OCI-LY7 (cell line): ENCODE measurements at regions not wholly inside any gene's neighbourhood (a gene's known extent, or its start where the extent isn't known, plus 50 kb on each side); places are given as distances from the start of the nearest gene placed in this dataset.

Experiments used
- BruUV-seq: library from RNA; stranded (reverse); fragments of 400-500 nt; replicated peaks from 2 replicates; lab custom pipeline; 2021; lab: Mats Ljungman, UMichigan
- CTCF ChIA-PET: fragments of 300-600 bp; sonication (Branson Sonifier 250); formaldehyde crosslinking; loops from one replicate; lab custom pipeline; 2022; ENCODE audit warnings: antibody characterized with exemption; ENCODE audit not compliant: unreplicated experiment; lab: Charles Lee
- POLR2A ChIA-PET: fragments of 300-600 bp; sonication (Branson Sonifier 250); formaldehyde crosslinking; loops from one replicate; lab custom pipeline; 2022; ENCODE audit warnings: antibody characterized with exemption; lab: Charles Lee
- DNase-seq: peaks from one replicate; pipeline ENCODE4 v3.0.0-alpha.2; 2015; ENCODE audit warnings: low spot score
- H2AFZ ChIP-seq: fragments of 200-600 bp; sonication (generic), shearing (Covaris generic); 2 replicates; pipeline ENCODE4 v1.6.1; 2014; ENCODE audit warnings: mild to moderate bottlenecking, antibody characterized with exemption, low read length, moderate library complexity
- H3K27ac ChIP-seq: fragments of 200-600 bp; sonication (generic); 2 replicates; pipeline ENCODE4 v1.5.1; 2014; ENCODE audit warnings: mixed run types, low read depth, mild to moderate bottlenecking, moderate library complexity, low read length, inconsistent platforms; ENCODE audit not compliant: poor library complexity, severe bottlenecking
- H3K36me3 ChIP-seq: fragments of 200-600 bp; sonication (generic); 2 replicates; pipeline ENCODE4 v1.6.1; 2014; ENCODE audit warnings: mild to moderate bottlenecking, antibody characterized with exemption, low read length, moderate library complexity, mixed read lengths; ENCODE audit not compliant: insufficient read depth
- H3K4me1 ChIP-seq: fragments of 200-600 bp; sonication (generic); 2 replicates; pipeline ENCODE4 v1.5.1; 2014; ENCODE audit warnings: mild to moderate bottlenecking, low read length; ENCODE audit not compliant: insufficient read depth, poor library complexity, severe bottlenecking
- H3K4me2 ChIP-seq: fragments of 200-600 bp; sonication (generic); 2 replicates; pipeline ENCODE4 v1.6.1; 2014; ENCODE audit warnings: mild to moderate bottlenecking, low read length
- H3K4me3 ChIP-seq: fragments of 200-600 bp; sonication (generic); 2 replicates; pipeline ENCODE4 v1.5.1; 2014; ENCODE audit warnings: mild to moderate bottlenecking, low read depth, low read length; ENCODE audit not compliant: poor library complexity, severe bottlenecking
- H3K79me2 ChIP-seq: fragments of 200-600 bp; sonication (generic); 2 replicates; pipeline ENCODE4 v1.6.1; 2016; ENCODE audit warnings: low read depth, mild to moderate bottlenecking, low read length, moderate library complexity, mixed read lengths; ENCODE audit not compliant: insufficient read depth
- H3K9me2 ChIP-seq: fragments of 200-600 bp; sonication (generic); 2 replicates; pipeline ENCODE4 v1.6.1; 2016; ENCODE audit warnings: mild to moderate bottlenecking, low read length, mixed read lengths; ENCODE audit not compliant: insufficient read depth
- H3K9me3 ChIP-seq: fragments of 200-600 bp; sonication (generic); 2 replicates; pipeline ENCODE4 v1.6.1; 2014; ENCODE audit warnings: mild to moderate bottlenecking, mixed run types, low read length, mixed read lengths
- H4K20me1 ChIP-seq: fragments of 200-600 bp; sonication (generic); 2 replicates; pipeline ENCODE4 v1.6.1; 2014; ENCODE audit warnings: mild to moderate bottlenecking, antibody characterized with exemption, low read length, moderate library complexity, mixed read lengths; ENCODE audit not compliant: insufficient read depth
- CTCF ChIP-seq: fragments of 200-600 bp; sonication (generic); conservative IDR thresholded peaks from 2 replicates; pipeline ENCODE4 v1.5.1; 2014; ENCODE audit warnings: mild to moderate bottlenecking, antibody characterized with exemption, low read length, moderate library complexity, mixed read lengths
- EZH2phosphoT487 ChIP-seq: fragments of 200-600 bp; sonication (generic); IDR thresholded peaks from 2 replicates; pipeline ENCODE4 v1.6.1; 2018; ENCODE audit warnings: low read depth, borderline replicate concordance, mild to moderate bottlenecking, mixed run types, antibody characterized with exemption, low read length, moderate library complexity, mixed read lengths
- intact Hi-C: fragments of 100-400 bp; cut with micrococcal nuclease; formaldehyde crosslinking; loops from one replicate; pipeline ENCODE4 v1.10.0; 2022; ENCODE audit not compliant: unreplicated experiment

DNA sequence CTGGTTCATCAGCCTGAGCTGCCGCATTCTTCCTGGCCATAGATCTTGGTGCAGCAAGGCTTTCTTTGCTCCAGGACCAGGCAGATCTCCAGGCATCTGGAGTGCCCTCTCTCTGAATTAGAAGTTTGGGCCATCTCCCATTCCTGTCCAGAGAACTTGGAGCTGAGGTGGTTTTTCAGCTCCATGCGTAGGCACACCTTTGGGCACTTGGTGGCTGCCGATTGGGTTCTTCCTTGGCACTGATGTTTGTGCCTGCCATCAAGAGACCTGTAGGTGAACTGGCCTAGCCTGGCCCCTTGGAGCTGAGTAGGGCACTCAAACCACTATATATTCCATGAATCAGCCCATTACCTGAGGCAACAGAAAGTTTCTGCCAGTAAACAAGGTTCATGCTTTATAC, 206.0 kb upstream of the PCDH17 start:
- Histone ChIP-seq H3K4me1 (no peaks in the 10 kb centered on the region), H3K36me3 (no peaks in the 10 kb centered on the region), H3K9me2 (no peaks in the 10 kb centered on the region), H3K4me3 (no peak overlapping the region), H3K79me2 (no peaks in the 10 kb centered on the region), H3K4me2 (no peak overlapping the region), H2AFZ (no peak overlapping the region), H3K9me3 (0 out of 2 replicates have a peak, but pooled peaks cover 6% of the 10 kb centered on the region), H4K20me1 (no peaks in the 10 kb centered on the region), H3K27ac (no peak overlapping the region)
- intact Hi-C loops: no loop called here
- CTCF ChIA-PET: no interaction called here
- POLR2A ChIA-PET: no interaction called here
- no peak for DNase-seq
- TF ChIP-seq EZH2phosphoT487 (no peak), CTCF (no peak)
- no TSS peak for BruUV-seq

DNA sequence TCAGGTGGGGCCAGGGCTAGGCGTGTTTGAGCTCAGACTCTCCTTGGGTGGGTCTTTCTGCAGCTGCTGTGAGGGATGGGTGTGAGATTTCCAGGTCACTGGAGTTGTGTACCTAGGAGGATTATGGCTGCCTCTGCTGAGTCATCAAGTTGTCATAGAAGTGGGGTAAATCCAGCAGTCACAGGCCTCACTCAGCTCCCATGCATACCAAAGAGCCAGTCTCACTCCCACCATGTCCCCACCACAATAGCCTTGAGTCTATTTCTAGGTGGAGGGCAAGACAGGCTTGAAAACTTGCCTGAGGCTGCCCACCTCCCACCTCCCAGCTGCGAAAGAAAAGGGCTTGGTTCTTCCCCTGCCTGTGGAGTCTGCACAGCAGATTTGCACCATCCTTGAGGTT, 194.0 kb upstream of the PCDH17 start:
- Histone ChIP-seq H3K9me3 (peaks cover 4% of the 10 kb centered on the region; the same call in 1 of the 2 replicates), H3K4me3 (no peak overlapping the region), H3K36me3 (no peaks in the 10 kb centered on the region), H3K4me1 (no peaks in the 10 kb centered on the region), H3K9me2 (no peaks in the 10 kb centered on the region), H3K27ac (no peak overlapping the region), H3K79me2 (no peaks in the 10 kb centered on the region), H3K4me2 (no peak overlapping the region), H4K20me1 (no peaks in the 10 kb centered on the region), H2AFZ (no peak overlapping the region)
- ChIA-PET CTCF (no interaction called here), POLR2A (no interaction called here)
- intact Hi-C loops: no loop called here
- DNase-seq: no peak
- BruUV-seq: no TSS peak
- no peak for TF ChIP-seq CTCF
- no peak for TF ChIP-seq EZH2phosphoT487

- intact Hi-C loops: no loop called here
- Histone ChIP-seq H3K4me3 (no peak overlapping the region), H3K9me3 (no peaks in the 10 kb centered on the region), H3K27ac (no peak overlapping the region), H3K9me2 (no peaks in the 10 kb centered on the region), H3K79me2 (no peaks in the 10 kb centered on the region), H3K4me2 (no peak overlapping the region), H4K20me1 (no peaks in the 10 kb centered on the region), H2AFZ (no peak overlapping the region), H3K36me3 (no peaks in the 10 kb centered on the region), H3K4me1 (no peaks in the 10 kb centered on the region)
- no TSS peak for BruUV-seq
- TF ChIP-seq CTCF: no peak
- TF ChIP-seq EZH2phosphoT487: no peak
- ChIA-PET CTCF (no interaction called here), POLR2A (no interaction called here)
- no peak for DNase-seq
These were observed 193.5 kb upstream of the PCDH17 start for GRCh38 chr13:57438072-57438471.
